RPMI8226 (cell line): ENCODE measurements at regions not wholly inside any gene's neighbourhood (a gene's known extent, or its start where the extent isn't known, plus 50 kb on each side); places are given as distances from the start of the nearest gene placed in this dataset.

Experiments
- DNase-seq: peaks from one replicate; pipeline ENCODE4 v3.0.0-alpha.2; 2015

GRCh38 chr1:29870621-29871020 is 634.3 kb downstream of the PTPRU start:
- DNase-seq, result no peak

- DNase-seq, result no peak
These were observed 633.5 kb downstream of the PTPRU start for GRCh38 chr1:29869802-29870201.

GRCh38 chr1:29868944-29869343 is 632.6 kb downstream of the PTPRU start:
- DNase-seq, result no peak

- DNase-seq, result no peak
These were observed 631.8 kb downstream of the PTPRU start for GRCh38 chr1:29868096-29868495.

- DNase-seq, result peak; percentile 84
These were observed 628.7 kb downstream of the PTPRU start for GRCh38 chr1:29865051-29865450.

GRCh38 chr1:29864431-29865022 is 628.2 kb downstream of the PTPRU start:
- DNase-seq, result peak; percentile 64

GRCh38 chr1:29861922-29862321 is 625.6 kb downstream of the PTPRU start:
- DNase-seq, result no peak

GRCh38 chr1:29861446-29861845 is 625.1 kb downstream of the PTPRU start:
- no peak for DNase-seq

GRCh38 chr1:29860681-29861080 is 624.4 kb downstream of the PTPRU start:
- DNase-seq, result no peak

- no peak for DNase-seq
These were observed 623.7 kb downstream of the PTPRU start for GRCh38 chr1:29860056-29860455.

- DNase-seq, result no peak
These were observed 622.8 kb downstream of the PTPRU start for GRCh38 chr1:29859126-29859525.

- no peak for DNase-seq
These were observed 622.3 kb downstream of the PTPRU start for GRCh38 chr1:29858646-29859045.

- DNase-seq, result no peak
These were observed 620.2 kb downstream of the PTPRU start for GRCh38 chr1:29856340-29857114.

- no peak for DNase-seq
These were observed 619.3 kb downstream of the PTPRU start for GRCh38 chr1:29855561-29856160.

- DNase-seq, result no peak
These were observed 618.5 kb downstream of the PTPRU start for GRCh38 chr1:29854700-29855276.

- no peak for DNase-seq
These were observed 617.5 kb downstream of the PTPRU start for GRCh38 chr1:29853716-29854330.

GRCh38 chr1:29852248-29852647 is 615.9 kb downstream of the PTPRU start:
- no peak for DNase-seq

- no peak for DNase-seq
These were observed 615.4 kb downstream of the PTPRU start for GRCh38 chr1:29851691-29852090.

GRCh38 chr1:29849991-29850757 is 613.9 kb downstream of the PTPRU start:
- peak; percentile 12 for DNase-seq

- peak; percentile 84 for DNase-seq
These were observed 612.9 kb downstream of the PTPRU start for GRCh38 chr1:29849038-29849750.

- no peak for DNase-seq
These were observed 609.6 kb downstream of the PTPRU start for GRCh38 chr1:29845910-29846309.

- no peak for DNase-seq
These were observed 605.8 kb downstream of the PTPRU start for GRCh38 chr1:29842130-29842529.
